ENCODE measurements at regions not wholly inside any gene's neighbourhood (a gene's known extent, or its start where the extent isn't known, plus 50 kb on each side); places are given as distances from the start of the nearest gene placed in this dataset.

DNA sequence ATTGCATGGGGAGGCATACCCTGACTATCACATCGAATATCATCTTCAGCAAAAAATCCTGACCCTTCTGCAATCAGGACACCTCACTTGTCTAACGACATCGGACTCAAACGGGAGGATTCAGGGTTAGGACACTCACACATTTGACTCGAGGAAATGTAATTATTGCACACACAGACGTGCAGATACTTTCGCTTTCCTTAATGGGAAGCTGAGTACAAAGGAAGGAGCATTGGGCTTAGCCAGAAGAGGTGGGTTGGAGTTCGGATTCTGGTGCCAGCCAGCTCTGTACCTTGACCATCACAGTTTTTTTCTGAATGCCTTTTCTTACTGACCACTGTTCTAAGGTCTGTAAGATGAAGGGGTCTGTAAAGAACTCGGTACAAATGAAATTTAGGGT is 260.4 kb downstream of the GALC start:
- DNase-seq (ENCODE audit: low read depth), result no peak

DNA sequence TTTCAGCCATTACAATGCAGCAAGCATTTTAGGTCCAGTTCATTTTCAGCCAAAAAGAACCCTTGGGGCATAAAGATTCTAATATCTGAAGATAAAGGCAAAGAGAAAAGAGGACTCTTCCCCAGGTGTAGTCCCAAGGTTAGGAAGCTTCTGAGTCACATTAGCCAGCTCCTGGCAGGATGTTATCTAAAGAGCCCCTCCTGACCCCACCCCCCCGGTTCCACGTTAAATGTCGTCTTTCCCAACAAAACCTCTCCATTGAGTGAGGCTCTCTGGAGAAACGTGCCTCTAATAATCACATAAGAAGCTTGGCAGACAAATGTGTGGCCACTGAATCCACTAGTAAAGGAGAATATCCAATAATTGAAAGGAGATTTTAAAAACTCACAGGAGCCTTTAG is 267.7 kb downstream of the GALC start:
- DNase-seq (ENCODE audit: low read depth), result no peak

GRCh38 chr14:87712396-87713090 is 280.4 kb downstream of the GALC start:
- DNase-seq (ENCODE audit: low read depth), result no peak

- DNase-seq (ENCODE audit: low read depth), result no peak
Observed at GRCh38 chr14:87705439-87705896, 287.5 kb downstream of the GALC start.

DNA sequence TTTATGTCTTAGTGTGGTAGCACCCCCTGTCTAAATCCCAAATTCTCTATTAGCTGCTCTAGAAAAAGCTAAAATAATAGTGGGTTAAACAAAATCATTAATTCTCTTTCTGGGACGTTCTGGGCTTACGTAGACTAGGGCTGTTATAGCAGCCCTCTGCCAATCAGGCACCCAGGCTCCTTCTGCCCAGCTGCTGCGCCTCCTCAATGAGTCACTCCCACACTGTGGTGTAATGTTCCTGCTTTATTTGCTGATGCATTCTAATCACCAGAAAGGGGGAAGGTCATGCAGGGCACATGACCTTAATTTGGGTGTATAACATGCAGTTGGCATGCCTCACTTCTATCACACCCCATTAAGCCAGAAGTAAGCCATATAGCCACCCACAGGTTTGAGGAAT is 294.5 kb downstream of the GALC start:
- peak; percentile 1 for DNase-seq (ENCODE audit: low read depth)

DNA sequence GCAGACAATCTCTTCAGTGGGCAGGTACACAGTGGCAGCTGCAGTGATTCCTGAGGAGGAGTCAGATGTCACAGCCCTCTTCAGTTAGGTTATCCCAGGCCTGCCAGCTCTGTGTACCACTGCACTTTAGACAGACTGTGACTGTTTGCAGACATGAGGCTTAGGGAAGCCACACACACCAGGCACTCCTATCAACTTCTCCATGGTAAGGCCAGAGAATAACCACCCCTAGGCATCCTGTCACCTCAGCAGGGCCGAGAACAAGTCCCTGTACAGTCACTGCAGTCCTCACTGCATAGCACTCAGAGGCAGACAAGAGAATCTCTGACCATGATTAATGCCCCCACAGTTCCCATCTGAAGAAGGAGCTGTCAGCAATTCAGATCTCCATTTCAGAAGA is 296.5 kb downstream of the GALC start:
- no peak for DNase-seq (ENCODE audit: low read depth)

GRCh38 chr14:87691042-87691881 is 301.7 kb downstream of the GALC start:
- no peak for DNase-seq (ENCODE audit: low read depth)

- no peak for DNase-seq (ENCODE audit: low read depth)
Observed at GRCh38 chr14:87690076-87690613, 302.8 kb downstream of the GALC start.

- no peak for DNase-seq (ENCODE audit: low read depth)
Observed at GRCh38 chr14:87688524-87688923, 304.5 kb downstream of the GALC start.

GRCh38 chr14:87687420-87687819 is 305.6 kb downstream of the GALC start:
- DNase-seq (ENCODE audit: low read depth), result peak; percentile 20

DNA sequence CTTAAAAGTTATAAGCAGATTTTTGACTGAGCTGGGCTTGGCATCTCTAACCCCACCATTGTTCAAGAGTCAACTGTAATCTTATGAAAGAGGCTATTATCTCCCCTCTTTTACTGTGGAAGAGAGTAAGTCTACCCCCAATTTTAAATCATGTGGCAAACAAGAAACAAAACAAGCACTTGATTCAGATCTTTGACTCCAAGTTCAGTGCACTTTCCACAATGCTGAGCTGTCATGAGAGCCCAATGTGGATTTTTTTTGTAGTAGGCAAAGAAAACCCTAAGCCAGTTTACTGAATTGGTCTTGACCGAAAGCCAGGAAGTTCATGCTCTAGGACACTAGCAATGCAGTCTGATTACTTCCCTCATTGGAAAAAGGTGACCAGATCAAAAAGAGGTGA is 306.2 kb downstream of the GALC start:
- no peak for DNase-seq (ENCODE audit: low read depth)

DNA sequence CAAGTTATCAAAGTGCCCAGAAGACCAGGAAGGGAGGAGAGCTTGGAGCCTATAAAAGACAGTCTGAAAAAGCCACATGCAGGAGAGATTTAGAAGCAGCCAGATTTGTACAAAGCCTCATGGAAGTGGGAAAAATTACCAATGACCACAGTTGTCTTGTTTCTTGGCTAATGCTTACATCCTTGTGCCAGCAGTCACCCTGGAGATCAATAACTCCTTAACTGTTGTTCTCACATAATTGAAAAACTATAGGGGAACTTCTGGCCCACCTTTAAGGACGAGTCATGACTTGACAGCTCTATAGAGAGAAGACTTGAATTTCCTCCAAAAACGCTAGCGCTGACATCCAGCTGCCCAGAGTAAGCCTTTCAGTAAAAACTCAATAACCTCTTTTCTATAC is 313.1 kb downstream of the GALC start:
- no peak for DNase-seq (ENCODE audit: low read depth)

GRCh38 chr14:87678624-87679023 is 314.4 kb downstream of the GALC start:
- DNase-seq (ENCODE audit: low read depth), result no peak

- no peak for DNase-seq (ENCODE audit: low read depth)
Observed at GRCh38 chr14:87676814-87677437, 316.1 kb downstream of the GALC start.

DNA sequence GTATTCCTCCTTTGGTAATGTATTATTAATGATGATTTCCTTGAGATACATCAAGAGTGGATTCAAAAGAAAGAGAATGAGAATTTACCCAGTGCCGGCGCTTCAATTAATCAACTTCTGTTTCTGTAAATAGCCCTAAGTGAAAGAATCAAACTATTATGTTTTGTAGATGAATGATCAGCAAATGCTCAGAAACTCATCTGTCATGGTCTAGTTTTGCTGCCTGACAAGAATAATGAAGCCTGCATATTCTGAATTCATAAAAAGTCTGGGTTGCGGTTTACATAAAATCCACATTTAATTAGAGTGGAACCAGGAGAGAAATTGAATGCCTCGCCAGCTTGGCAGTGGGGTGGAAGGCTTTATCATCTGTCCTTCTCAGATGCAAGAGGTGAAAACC is 325.3 kb downstream of the GALC start:
- DNase-seq (ENCODE audit: low read depth), result no peak

DNA sequence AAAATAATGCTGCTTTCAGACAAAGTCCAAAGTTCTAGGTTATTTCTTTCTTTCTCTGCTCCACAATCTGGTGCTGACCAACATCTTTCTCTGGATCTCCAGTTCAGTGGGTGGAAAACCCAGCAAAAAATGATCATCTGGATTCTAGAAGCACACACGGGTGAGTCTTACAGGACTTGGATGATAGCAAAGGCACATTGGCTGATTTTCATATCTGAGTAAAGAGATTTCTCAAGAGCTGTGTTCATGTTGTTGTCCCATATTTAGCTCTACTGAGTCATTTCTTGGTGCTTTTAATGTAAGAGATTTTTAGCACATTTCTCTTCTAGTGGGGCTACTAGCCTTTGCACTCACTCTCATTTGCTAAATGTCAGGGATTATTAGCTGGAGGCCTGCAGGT is 336.7 kb downstream of the GALC start:
- DNase-seq (ENCODE audit: low read depth), result no peak

DNA sequence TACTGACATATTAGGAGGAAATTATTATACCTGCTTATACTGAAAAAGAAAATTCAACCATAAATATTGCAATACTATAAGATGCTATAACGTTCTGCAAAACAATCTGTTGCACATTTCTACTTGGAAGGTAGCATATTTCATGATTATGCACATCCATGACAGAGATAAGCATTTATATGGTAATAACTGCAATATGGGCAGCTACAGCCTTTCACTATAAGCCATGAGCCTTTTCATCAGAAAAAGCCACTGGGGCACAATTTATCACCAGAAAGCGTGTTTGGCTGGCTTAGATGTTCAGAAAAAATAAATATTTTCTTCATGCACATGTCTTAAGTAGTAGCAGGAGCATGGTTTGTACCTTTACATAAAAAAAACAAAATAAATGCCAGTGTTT is 340.7 kb downstream of the GALC start:
- DNase-seq (ENCODE audit: low read depth), result no peak

DNA sequence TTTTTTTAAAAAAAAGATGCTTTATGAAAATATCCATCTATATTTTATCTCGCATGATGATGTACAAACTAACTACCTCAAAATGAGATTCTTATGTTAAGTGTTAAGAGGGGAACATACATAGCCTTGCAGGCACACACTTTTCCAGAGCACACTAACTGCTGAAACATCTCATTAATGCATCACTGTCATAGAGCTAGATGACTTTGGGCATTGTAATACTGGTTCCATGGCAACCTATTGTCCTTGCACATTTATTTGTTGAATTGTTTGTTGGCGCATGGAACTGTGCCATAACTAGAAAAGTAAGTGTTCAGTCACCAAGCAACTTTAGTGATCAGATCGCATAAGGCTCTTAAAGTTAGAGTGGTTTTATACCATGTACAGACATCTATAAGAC is 348.3 kb downstream of the GALC start:
- DNase-seq (ENCODE audit: low read depth), result no peak

DNA sequence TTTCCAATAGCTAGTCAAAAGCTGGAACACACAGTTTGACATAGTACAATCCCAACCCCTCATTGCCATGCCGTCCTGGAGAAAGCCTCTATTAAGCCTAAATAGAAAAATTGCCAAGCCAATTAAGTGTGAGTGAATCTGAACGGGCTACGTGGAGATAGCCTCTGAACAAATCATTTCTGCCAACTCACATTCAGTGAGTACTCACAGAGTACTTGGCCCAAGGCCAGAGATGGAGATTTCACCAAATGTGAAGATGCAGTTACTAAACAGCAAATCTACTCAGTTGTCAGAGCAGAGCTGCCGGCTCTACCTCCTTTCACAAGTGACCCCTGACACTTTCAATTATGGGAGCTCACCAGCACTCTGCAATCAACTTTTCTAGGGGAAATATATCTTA is 350.0 kb downstream of the GALC start:
- DNase-seq (ENCODE audit: low read depth), result no peak

GRCh38 chr14:87640553-87640952 is 352.4 kb downstream of the GALC start:
- DNase-seq (ENCODE audit: low read depth), result no peak

- no peak for DNase-seq (ENCODE audit: low read depth)
Observed at GRCh38 chr14:87638196-87638595, 354.8 kb downstream of the GALC start.

GRCh38 chr14:87635442-87635841 is 357.5 kb downstream of the GALC start:
- no peak for DNase-seq (ENCODE audit: low read depth)

- no peak for DNase-seq (ENCODE audit: low read depth)
Observed at GRCh38 chr14:87632796-87633195, 360.2 kb downstream of the GALC start.

Data from renal cortical epithelial cell (primary cell).